ENCODE measurements at regions not wholly inside any gene's neighbourhood (a gene's known extent, or its start where the extent isn't known, plus 50 kb on each side); places are given as distances from the start of the nearest gene placed in this dataset.

GRCh38 chr1:29749024-29749945 lies 513.0 kb downstream of the PTPRU start:
- ATAC-seq, result no peak
- no peak for TF ChIP-seq RARB (CRISPR knock-in tag; IDR thresholded peaks at IDR 0.05)
- no peak for TF ChIP-seq ZNF70 (CRISPR knock-in tag; IDR thresholded peaks at IDR 0.05)
- no peak for TF ChIP-seq TSHZ2 (CRISPR knock-in tag; IDR thresholded peaks at IDR 0.05)
- TF ChIP-seq CREB5 (CRISPR knock-in tag; IDR thresholded peaks at IDR 0.05; ENCODE audit: low read depth), result no peak
- no peak for TF ChIP-seq ARNTL (CRISPR knock-in tag; IDR thresholded peaks at IDR 0.05; ENCODE audit: borderline replicate concordance, low read depth)
- TF ChIP-seq PATZ1 (CRISPR knock-in tag; IDR thresholded peaks at IDR 0.05; ENCODE audit: borderline replicate concordance), result no peak
- no peak for TF ChIP-seq TCF4 (CRISPR knock-in tag; IDR thresholded peaks at IDR 0.05; ENCODE audit: borderline replicate concordance)
- TF ChIP-seq ZNF8 (CRISPR knock-in tag; IDR thresholded peaks at IDR 0.05), result no peak
- no peak for TF ChIP-seq ZFP30 (CRISPR knock-in tag; IDR thresholded peaks at IDR 0.05)
- TF ChIP-seq ZFP3 (CRISPR knock-in tag; IDR thresholded peaks at IDR 0.05), result no peak
- TF ChIP-seq POU6F1 (CRISPR knock-in tag; IDR thresholded peaks at IDR 0.05; ENCODE audit: borderline replicate concordance, low read depth), result no peak
- no peak for TF ChIP-seq OSR1 (CRISPR knock-in tag; IDR thresholded peaks at IDR 0.05)
- TF ChIP-seq ESRRG (CRISPR knock-in tag; IDR thresholded peaks at IDR 0.05), result no peak
- TF ChIP-seq PPARA (CRISPR knock-in tag; IDR thresholded peaks at IDR 0.05; ENCODE audit: borderline replicate concordance), result no peak
- TF ChIP-seq ISL1 (CRISPR knock-in tag; IDR thresholded peaks at IDR 0.05), result no peak
- TF ChIP-seq TOX (CRISPR knock-in tag; IDR thresholded peaks at IDR 0.05; ENCODE audit: borderline replicate concordance), result no peak
- no peak for TF ChIP-seq BACH2 (CRISPR knock-in tag; IDR thresholded peaks at IDR 0.05; ENCODE audit: borderline replicate concordance)

GRCh38 chr1:29747196-29747595 lies 510.9 kb downstream of the PTPRU start:
- no peak for TF ChIP-seq RARB (CRISPR knock-in tag; IDR thresholded peaks at IDR 0.05)
- no peak for ATAC-seq

GRCh38 chr1:29746076-29746665 lies 509.8 kb downstream of the PTPRU start:
- no peak for TF ChIP-seq ZNF565 (CRISPR knock-in tag; conservative IDR thresholded peaks at IDR 0.05; ENCODE audit: low read depth)
- TF ChIP-seq CSRNP3 (CRISPR knock-in tag; IDR thresholded peaks at IDR 0.05), result no peak
- TF ChIP-seq RARB (CRISPR knock-in tag; IDR thresholded peaks at IDR 0.05), result no peak
- TF ChIP-seq ZC3H10 (CRISPR knock-in tag; IDR thresholded peaks at IDR 0.05), result no peak
- no peak for TF ChIP-seq CSDC2 (CRISPR knock-in tag; IDR thresholded peaks at IDR 0.05)
- no peak for TF ChIP-seq ZNF70 (CRISPR knock-in tag; IDR thresholded peaks at IDR 0.05)
- TF ChIP-seq ARNTL (CRISPR knock-in tag; IDR thresholded peaks at IDR 0.05; ENCODE audit: borderline replicate concordance, low read depth), result no peak
- TF ChIP-seq ESRRG (CRISPR knock-in tag; IDR thresholded peaks at IDR 0.05), result no peak
- TF ChIP-seq OSR1 (CRISPR knock-in tag; IDR thresholded peaks at IDR 0.05), result no peak
- TF ChIP-seq PATZ1 (CRISPR knock-in tag; IDR thresholded peaks at IDR 0.05; ENCODE audit: borderline replicate concordance), result no peak
- TF ChIP-seq CREB5 (CRISPR knock-in tag; IDR thresholded peaks at IDR 0.05; ENCODE audit: low read depth), result no peak
- TF ChIP-seq BACH2 (CRISPR knock-in tag; IDR thresholded peaks at IDR 0.05; ENCODE audit: borderline replicate concordance), result no peak
- no peak for ATAC-seq
